GOT3 (cell line): ENCODE measurements at regions not wholly inside any gene's neighbourhood (a gene's known extent, or its start where the extent isn't known, plus 50 kb on each side); places are given as distances from the start of the nearest gene placed in this dataset.
"Not testable (repeated sequence)": the region's sequence is repeated elsewhere in the genome, so short reads cannot be mapped to it uniquely, and the experiment has no call there.

Experiments used
- DNase-seq: peaks from one replicate; lab custom pipeline; 2025; ENCODE audit warnings: mixed read lengths; lab: John Stamatoyannopoulos, UW

GRCh38 chr1:29388170-29388569, 151.8 kb downstream of the PTPRU start:
- no peak for DNase-seq

- no peak for DNase-seq
Observed at GRCh38 chr1:29387210-29387609, 150.9 kb downstream of the PTPRU start.

GRCh38 chr1:29386453-29386852, 150.1 kb downstream of the PTPRU start:
- not testable (repeated sequence) for DNase-seq

DNA sequence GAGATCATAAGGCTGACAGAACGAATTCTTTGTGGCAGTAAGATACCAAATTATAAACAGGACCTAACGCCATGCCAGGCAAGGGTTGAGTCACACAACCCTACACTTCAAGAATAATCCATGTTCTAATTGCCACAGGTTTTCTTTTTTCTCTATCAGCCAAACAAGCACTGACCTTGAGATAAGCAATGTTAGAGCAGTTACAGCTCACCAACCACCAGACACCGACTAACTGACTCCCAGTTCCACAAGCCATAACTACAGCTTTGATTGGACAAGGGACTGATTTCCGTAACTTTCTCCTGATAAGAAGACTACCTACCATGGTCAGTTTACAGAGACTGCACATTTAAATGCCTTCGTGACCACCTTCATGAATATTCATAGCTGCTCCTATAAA, 149.6 kb downstream of the PTPRU start:
- no peak for DNase-seq

DNA sequence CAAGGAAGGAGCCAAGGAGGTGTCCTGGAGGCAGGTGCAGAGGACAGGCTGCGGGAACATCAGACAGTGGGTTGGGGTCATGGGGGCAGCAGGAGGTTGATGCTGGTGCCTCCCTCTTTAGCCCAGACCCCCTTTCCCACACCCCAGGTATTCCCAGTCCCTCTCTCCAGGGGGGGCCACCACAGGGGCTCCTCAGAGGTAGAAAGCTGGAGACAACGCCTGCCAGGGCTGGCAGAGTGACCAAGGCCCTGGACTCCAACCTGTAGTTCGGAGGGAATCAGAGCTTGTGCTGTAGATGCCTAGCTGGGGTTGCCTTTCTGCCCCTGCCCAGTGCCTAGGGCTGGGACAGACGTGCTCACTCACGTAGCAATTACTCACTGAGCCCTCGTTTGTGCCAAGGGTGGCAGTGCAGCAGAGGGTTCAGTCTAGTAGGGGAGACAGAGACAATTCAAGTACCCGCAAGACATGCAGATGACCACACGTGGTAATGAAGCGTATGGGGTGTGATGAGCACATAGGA, 148.2 kb downstream of the PTPRU start:
- no peak for DNase-seq

GRCh38 chr1:29383746-29384371, 147.5 kb downstream of the PTPRU start:
- no peak for DNase-seq

GRCh38 chr1:29382851-29383745, 146.8 kb downstream of the PTPRU start:
- DNase-seq: no peak

DNA sequence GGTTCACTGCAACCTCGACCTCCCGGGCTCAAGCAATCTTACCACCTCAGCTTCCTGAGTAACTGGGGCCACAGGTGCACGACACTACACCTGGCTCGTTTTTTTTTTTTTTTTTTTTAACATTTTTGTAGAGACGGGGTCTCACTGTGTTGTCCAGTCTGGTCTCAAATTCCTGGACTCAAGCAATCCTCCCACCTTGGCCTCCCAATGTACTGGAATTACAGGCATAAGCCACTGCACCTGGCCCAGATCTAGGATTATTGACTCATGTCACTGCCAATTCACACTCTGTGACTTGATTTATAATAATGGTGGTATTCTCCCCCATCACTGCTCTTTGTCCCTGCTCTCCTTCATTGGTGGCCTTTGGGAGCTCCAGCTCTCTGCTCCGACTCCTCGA, 145.1 kb downstream of the PTPRU start:
- DNase-seq: no peak

DNA sequence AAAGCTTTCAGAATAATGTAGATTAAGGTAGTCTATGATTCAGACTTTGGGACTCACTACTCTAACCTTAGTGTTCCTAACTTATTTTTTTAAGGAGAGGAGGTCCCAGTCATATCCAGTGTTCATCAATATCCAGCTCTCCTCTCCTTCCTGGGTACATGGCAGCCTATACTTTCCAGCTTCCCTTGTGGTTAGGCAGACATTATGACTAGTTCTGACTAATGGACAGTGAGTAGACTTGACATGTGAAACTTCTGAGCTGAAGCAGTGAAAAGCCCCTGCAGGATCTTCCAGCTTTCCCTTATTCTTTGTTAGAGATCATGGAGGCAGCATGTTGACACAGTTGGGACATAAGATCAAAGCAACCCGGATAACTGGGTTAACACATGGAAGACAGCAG, 144.2 kb downstream of the PTPRU start:
- DNase-seq: no peak

- DNase-seq: no peak
Observed at GRCh38 chr1:29379443-29380073, 143.2 kb downstream of the PTPRU start.
